ENCODE measurements at regions not wholly inside any gene's neighbourhood (a gene's known extent, or its start where the extent isn't known, plus 50 kb on each side); places are given as distances from the start of the nearest gene placed in this dataset.

GRCh38 chr3:111481551-111481950 lies 60.4 kb upstream of the CD96 start (continued):
- TF ChIP-seq CTCF (IDR thresholded peaks at IDR 0.05; ENCODE audit: control extremely low read depth in 1 of 3, insufficient read depth in 1 of 3, low read depth in 1 of 3, low read length in 3 of 3) (no peak), CBX8 (IDR thresholded peaks at IDR 0.05; ENCODE audit: borderline replicate concordance, low read depth, low read length) (no peak), SIRT6 (IDR thresholded peaks at IDR 0.05; ENCODE audit: low read length) (no peak), USF2 (IDR thresholded peaks at IDR 0.05; ENCODE audit: low read length) (no peak)

Measured in H1 (cell line).